Pancreas (tissue), 10 donors: ENCODE measurements at regions not wholly inside any gene's neighbourhood (a gene's known extent, or its start where the extent isn't known, plus 50 kb on each side); places are given as distances from the start of the nearest gene placed in this dataset.

Experiments used
- ATAC-seq, 4 donors: fragments of 200-7000 bp; cut with Tn5 transposase; one replicate each; pipeline versions ENCODE4 v1.8.0 to v1.9.1; 2020; ENCODE audit warnings: mild to moderate bottlenecking in 4 of 4, moderate library complexity in 4 of 4
- DNase-seq, 6 donors: peaks; one replicate each; pipeline ENCODE4 v3.0.0-alpha.2; 2020
- FAIRE-seq: peaks from 2 replicates; lab custom pipeline; 2012; peaks lifted over from hg19 to GRCh38; lab: Jason Lieb, UNC
- H3K27ac ChIP-seq, 4 donors: fragments of 200-600 bp; sonication (generic); 1 replicate in 3 of 4; 2 replicates in 1 of 4; pipeline versions ENCODE4 v1.5.0 to v1.8.0; 2020
- H3K27me3 ChIP-seq, 4 donors: fragments of 200-600 bp; one replicate each; pipeline ENCODE4 v1.8.0; 2021
- H3K36me3 ChIP-seq, 3 donors: fragments of 200-600 bp; sonication (generic) in 1 of 3; one replicate each; pipeline versions ENCODE4 v1.5.0 to v1.8.0; 2020 to 2021
- H3K4me1 ChIP-seq, 3 donors: fragments of 200-600 bp; one replicate each; pipeline ENCODE4 v1.8.0; 2021
- H3K4me3 ChIP-seq, 4 donors: fragments of 200-600 bp; sonication (generic) in 2 of 4; one replicate each; pipeline versions ENCODE4 v1.5.0 to v1.8.0; 2020 to 2021
- H3K9me3 ChIP-seq, 4 donors: fragments of 200-600 bp; one replicate each; pipeline ENCODE4 v1.8.0; 2021
- CTCF ChIP-seq, 4 donors: fragments of 200-600 bp; sonication (generic) in 3 of 4; IDR thresholded peaks; one replicate each; pipeline versions ENCODE4 v1.5.0 to v1.8.0; 2021; ENCODE audit warnings: antibody characterized with exemption in 4 of 4
- WGBS, 2 donors: extraction: QIAGEN DNeasy Blood & Tissue Kit; methylation state at CpG; one replicate each; pipeline ENCODE4 v1.1.7; 2013; 5-methylcytosine and 5-hydroxymethylcytosine counted together
- intact Hi-C, 3 donors: fragments of 100-400 bp; cut with DNase I; formaldehyde crosslinking; loops; one replicate each; pipeline versions ENCODE4 v1.11.1 to v1.14.2; 2022
- donor health status: healthy with polysubstance abuse.
- donor health status: DM: no; HTN: no; CAD: no; lungs with moderate emphysema.
- donor health status: DM: no; HTN: no; CAD: no.
- donor health status: control.
- donor health status: control.
- donor health status: Bipolar disorder and iron deficiency.
- donor health status: DM: yes; HTN: yes; CAD: no.
- donor health status: DM: no; HTN: no; CAD: no.
- donor health status: DM: no; HTN: no; CAD: no.
- donor health status: DM: yes; HTN: yes; CAD: no.

GRCh38 chr5:60402161-60402785, 297.7 kb downstream of the DEPDC1B start:
- Histone ChIP-seq H3K27me3 (no peaks in the 10 kb centered on the region), H3K9me3 (no peaks in the 10 kb centered on the region), H3K4me1 (no peaks in the 10 kb centered on the region), H3K4me3 (no peak overlapping the region), H3K27ac (no peak overlapping the region), H3K36me3 (no peaks in the 10 kb centered on the region)
- WGBS, 2 donors = 75 to 78% methylated on average over 8 of the region's 8 CpGs
- no peak for TF ChIP-seq CTCF (IDR thresholded peaks at IDR 0.05)
- ATAC-seq (no peak), DNase-seq (no peak), FAIRE-seq (no peak)
- intact Hi-C loops = no loop called here

DNA sequence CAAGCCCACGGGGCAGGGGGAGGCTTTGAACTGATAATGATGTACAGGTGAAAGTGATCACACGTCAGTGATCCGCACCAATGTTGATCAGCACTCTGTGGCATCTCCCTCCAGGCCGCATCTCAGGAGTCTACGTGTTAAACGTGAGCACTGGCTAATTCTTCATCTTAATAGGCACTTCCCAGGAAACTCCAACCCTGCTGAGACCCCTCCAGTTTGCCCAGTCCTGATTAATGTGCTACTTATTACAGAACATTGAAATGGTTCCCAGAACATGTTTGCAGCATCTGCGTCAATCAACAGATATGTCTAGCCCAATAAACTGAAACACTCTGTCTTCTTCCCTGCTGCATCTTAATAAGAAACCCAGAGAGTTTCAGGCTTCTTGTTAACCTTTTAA, 298.4 kb downstream of the DEPDC1B start:
- no peak overlapping the region for H3K27ac ChIP-seq
- intact Hi-C loops = no loop called here
- TF ChIP-seq CTCF (IDR thresholded peaks at IDR 0.05) = no peak
- DNase-seq (no peak), ATAC-seq (no peak), FAIRE-seq (no peak)
- no peaks in the 10 kb centered on the region for H3K4me1 ChIP-seq
- no peaks in the 10 kb centered on the region for H3K36me3 ChIP-seq
- no peak overlapping the region for H3K4me3 ChIP-seq
- H3K27me3 ChIP-seq = no peaks in the 10 kb centered on the region
- no peaks in the 10 kb centered on the region for H3K9me3 ChIP-seq
- WGBS, 2 donors = 65 to 72% methylated on average over 7 of the region's 7 CpGs

GRCh38 chr5:60399507-60399906, 300.5 kb downstream of the DEPDC1B start:
- ATAC-seq (no peak), DNase-seq (no peak), FAIRE-seq (no peak)
- Histone ChIP-seq H3K36me3 (no peaks in the 10 kb centered on the region), H3K4me3 (no peak overlapping the region), H3K27me3 (no peaks in the 10 kb centered on the region), H3K4me1 (no peaks in the 10 kb centered on the region), H3K9me3 (no peaks in the 10 kb centered on the region), H3K27ac (no peak overlapping the region)
- TF ChIP-seq CTCF (IDR thresholded peaks at IDR 0.05) = no peak
- WGBS, 2 donors = 81 to 88% methylated on average over 4 of the region's 4 CpGs
- intact Hi-C loops = no loop called here

GRCh38 chr5:60395712-60396329, 304.1 kb downstream of the DEPDC1B start:
- Histone ChIP-seq H3K9me3 (no peaks in the 10 kb centered on the region), H3K36me3 (no peaks in the 10 kb centered on the region), H3K4me3 (no peak overlapping the region), H3K27me3 (no peaks in the 10 kb centered on the region), H3K27ac (no peak overlapping the region), H3K4me1 (no peaks in the 10 kb centered on the region)
- intact Hi-C loops = no loop called here
- FAIRE-seq = no peak
- ATAC-seq = no peak
- no peak for TF ChIP-seq CTCF (IDR thresholded peaks at IDR 0.05)
- DNase-seq = no peak
- WGBS, 2 donors = 77% methylated on average over 5 of the region's 5 CpGs

GRCh38 chr5:60387051-60387440, 312.9 kb downstream of the DEPDC1B start:
- Histone ChIP-seq H3K36me3 (no peaks in the 10 kb centered on the region), H3K9me3 (no peaks in the 10 kb centered on the region), H3K4me3 (no peak overlapping the region), H3K4me1 (no peaks in the 10 kb centered on the region), H3K27me3 (no peaks in the 10 kb centered on the region), H3K27ac (no peak overlapping the region)
- FAIRE-seq (peak; percentile 56), ATAC-seq (no peak), DNase-seq (no peak)
- intact Hi-C loops = no loop called here
- TF ChIP-seq CTCF (IDR thresholded peaks at IDR 0.05) = no peak
- 30 to 42% methylated on average over 2 of the region's 2 CpGs for WGBS, 2 donors
